ENCODE measurements at regions not wholly inside any gene's neighbourhood (a gene's known extent, or its start where the extent isn't known, plus 50 kb on each side); places are given as distances from the start of the nearest gene placed in this dataset.

GRCh38 chr4:176963121-176963520 lies 170.4 kb upstream of the VEGFC start:
- no peaks in the 10 kb centered on the region for H3K9me3 ChIP-seq (ENCODE audit: control insufficient read depth, low read length)
- H3K79me2 ChIP-seq = no peaks in the 10 kb centered on the region
- H3K27me3 ChIP-seq (ENCODE audit: control insufficient read depth, insufficient read depth, low read length) = no peaks in the 10 kb centered on the region
- no peak overlapping the region for H2AFZ ChIP-seq
- H3K4me3 ChIP-seq (ENCODE audit: low read depth, low read length) = no peak overlapping the region
- no peak overlapping the region for H3K9ac ChIP-seq
- H3K4me2 ChIP-seq (ENCODE audit: low read length) = no peak overlapping the region
- no peaks in the 10 kb centered on the region for H3K4me1 ChIP-seq
- no peak overlapping the region for H3K27ac ChIP-seq
- H3K36me3 ChIP-seq (ENCODE audit: control insufficient read depth, insufficient read depth, low read length) = no peaks in the 10 kb centered on the region
- TF ChIP-seq CTCF (IDR thresholded peaks at IDR 0.05) = no peak

DNA sequence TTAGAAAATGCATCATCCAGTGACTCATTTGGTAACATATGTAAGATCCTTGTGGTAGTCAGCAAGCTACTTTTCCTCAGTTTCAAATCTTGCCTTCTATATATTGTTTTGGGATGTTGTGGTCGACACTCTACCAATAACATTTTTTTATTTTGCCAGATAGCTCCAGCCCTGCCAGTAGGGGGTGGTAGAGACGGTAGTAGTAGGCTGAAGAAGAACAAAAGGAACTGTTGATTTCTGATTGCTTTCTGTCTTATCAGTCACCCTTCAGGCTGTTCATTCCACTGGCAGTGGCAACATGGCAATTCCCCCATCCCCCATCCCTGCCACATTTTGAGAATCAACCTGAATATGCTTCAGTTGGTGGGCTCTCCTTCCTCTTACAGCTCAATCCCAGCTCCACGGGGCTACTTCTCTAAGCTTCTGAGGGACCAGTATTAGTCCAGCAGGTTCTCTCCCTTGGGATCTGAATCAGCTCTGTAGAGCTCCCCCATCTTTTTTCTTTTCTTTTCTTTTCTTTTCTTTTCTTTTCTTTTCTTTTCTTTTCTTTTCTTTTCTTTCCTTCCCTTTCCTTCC lies 171.5 kb upstream of the VEGFC start:
- no peak overlapping the region for H3K27ac ChIP-seq
- TF ChIP-seq CTCF (IDR thresholded peaks at IDR 0.05) = no peak

DNA sequence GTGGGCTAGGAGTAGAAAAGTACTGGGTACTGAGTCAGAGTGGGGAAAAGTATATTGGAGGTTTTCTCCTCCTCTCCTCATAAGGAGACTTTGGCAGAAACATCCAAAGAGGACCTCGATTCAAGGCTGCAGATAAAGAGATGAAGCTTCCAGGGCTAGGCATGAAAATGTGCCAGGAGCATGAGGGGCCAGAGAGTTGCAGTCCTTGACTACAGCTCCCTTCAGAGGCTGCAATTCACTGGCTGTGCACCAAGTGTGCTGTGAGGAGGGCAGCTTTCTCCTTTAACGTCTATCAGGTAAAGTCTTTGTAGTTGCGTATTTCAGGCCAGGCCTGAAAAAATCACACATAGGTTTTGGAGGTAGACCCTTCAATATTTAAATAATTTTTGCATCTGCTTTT lies 174.9 kb upstream of the VEGFC start:
- Histone ChIP-seq H3K27me3 (ENCODE audit: control insufficient read depth, insufficient read depth, low read length) (no peaks in the 10 kb centered on the region), H2AFZ (no peak overlapping the region), H3K36me3 (ENCODE audit: control insufficient read depth, insufficient read depth, low read length) (no peaks in the 10 kb centered on the region), H3K79me2 (no peaks in the 10 kb centered on the region), H3K4me3 (ENCODE audit: low read depth, low read length) (no peak overlapping the region), H3K4me2 (ENCODE audit: low read length) (no peak overlapping the region), H3K4me1 (no peaks in the 10 kb centered on the region), H3K9me3 (ENCODE audit: control insufficient read depth, low read length) (no peaks in the 10 kb centered on the region), H3K9ac (no peak overlapping the region), H3K27ac (no peak overlapping the region)
- no peak for TF ChIP-seq CTCF (IDR thresholded peaks at IDR 0.05)

More for the DNA sequence above, 171.5 kb upstream of the VEGFC start:
- Histone ChIP-seq H3K79me2 (no peaks in the 10 kb centered on the region), H2AFZ (no peak overlapping the region), H3K4me2 (ENCODE audit: low read length) (no peak overlapping the region), H3K27me3 (ENCODE audit: control insufficient read depth, insufficient read depth, low read length) (no peaks in the 10 kb centered on the region), H3K9me3 (ENCODE audit: control insufficient read depth, low read length) (no peaks in the 10 kb centered on the region), H3K36me3 (ENCODE audit: control insufficient read depth, insufficient read depth, low read length) (no peaks in the 10 kb centered on the region), H3K4me1 (no peaks in the 10 kb centered on the region), H3K4me3 (ENCODE audit: low read depth, low read length) (no peak overlapping the region), H3K9ac (no peak overlapping the region)

GRCh38 chr4:176968094-176968493 lies 175.4 kb upstream of the VEGFC start:
- no peaks in the 10 kb centered on the region for H3K4me1 ChIP-seq
- no peaks in the 10 kb centered on the region for H3K79me2 ChIP-seq
- H3K9me3 ChIP-seq (ENCODE audit: control insufficient read depth, low read length) = no peaks in the 10 kb centered on the region
- no peaks in the 10 kb centered on the region for H3K27me3 ChIP-seq (ENCODE audit: control insufficient read depth, insufficient read depth, low read length)
- H3K27ac ChIP-seq = no peak overlapping the region
- no peak for TF ChIP-seq CTCF (IDR thresholded peaks at IDR 0.05)
- H3K36me3 ChIP-seq (ENCODE audit: control insufficient read depth, insufficient read depth, low read length) = no peaks in the 10 kb centered on the region
- no peak overlapping the region for H3K9ac ChIP-seq
- H3K4me2 ChIP-seq (ENCODE audit: low read length) = no peak overlapping the region
- no peak overlapping the region for H2AFZ ChIP-seq
- H3K4me3 ChIP-seq (ENCODE audit: low read depth, low read length) = no peak overlapping the region

GRCh38 chr4:176969011-176969410 lies 176.3 kb upstream of the VEGFC start:
- no peak overlapping the region for H3K27ac ChIP-seq
- TF ChIP-seq CTCF (IDR thresholded peaks at IDR 0.05) = no peak
- no peak overlapping the region for H2AFZ ChIP-seq
- no peak overlapping the region for H3K9ac ChIP-seq
- no peaks in the 10 kb centered on the region for H3K9me3 ChIP-seq (ENCODE audit: control insufficient read depth, low read length)
- H3K36me3 ChIP-seq (ENCODE audit: control insufficient read depth, insufficient read depth, low read length) = no peaks in the 10 kb centered on the region
- H3K79me2 ChIP-seq = no peaks in the 10 kb centered on the region
- H3K27me3 ChIP-seq (ENCODE audit: control insufficient read depth, insufficient read depth, low read length) = no peaks in the 10 kb centered on the region
- H3K4me1 ChIP-seq = no peaks in the 10 kb centered on the region
- no peak overlapping the region for H3K4me2 ChIP-seq (ENCODE audit: low read length)
- H3K4me3 ChIP-seq (ENCODE audit: low read depth, low read length) = no peak overlapping the region

Data from parathyroid adenoma (tissue), 2 donors.